Thoracic aorta (tissue), 2 donors: ENCODE measurements at regions not wholly inside any gene's neighbourhood (a gene's known extent, or its start where the extent isn't known, plus 50 kb on each side); places are given as distances from the start of the nearest gene placed in this dataset.
"Not testable (repeated sequence)": the region's sequence is repeated elsewhere in the genome, so short reads cannot be mapped to it uniquely, and the experiment has no call there.

Source experiments
- ATAC-seq: fragments of 150-250 bp; one replicate; pipeline ENCODE4 v1.8.0; 2017; ENCODE audit warnings: low read depth; ENCODE audit not compliant: insufficient number of reproducible peaks, low FRiP score
- DNase-seq: peaks from one replicate; pipeline ENCODE4 v3.0.0-alpha.2; 2020; ENCODE audit warnings: low spot score
- H3K27ac ChIP-seq, 2 donors: fragments of 200-600 bp; sonication (generic); 1 replicate in 1 of 2; 2 replicates in 1 of 2; pipeline ENCODE4 v1.5.1; 2016; ENCODE audit warnings: mild to moderate bottlenecking in 2 of 2, moderate library complexity in 2 of 2
- H3K27me3 ChIP-seq: fragments of 200-600 bp; sonication (generic); replicated peaks from 2 replicates; pipeline ENCODE4 v1.6.0; 2016; ENCODE audit warnings: mild to moderate bottlenecking; ENCODE audit not compliant: insufficient read depth
- H3K36me3 ChIP-seq: fragments of 200-600 bp; sonication (generic); one replicate; pipeline ENCODE4 v1.5.1; 2016
- H3K4me1 ChIP-seq, 2 donors: fragments of 200-600 bp; sonication (generic); 1 replicate in 1 of 2; 2 replicates in 1 of 2; pipeline versions ENCODE4 v1.5.1 to v1.6.0; 2016; ENCODE audit warnings: low read depth in 2 of 2, mild to moderate bottlenecking in 1 of 2; ENCODE audit not compliant: control insufficient read depth in 1 of 2
- H3K4me3 ChIP-seq: fragments of 200-600 bp; sonication (generic); 2 replicates; pipeline ENCODE4 v1.5.1; 2016; ENCODE audit warnings: mild to moderate bottlenecking
- H3K9me3 ChIP-seq: fragments of 200-600 bp; sonication (generic); 2 replicates; pipeline ENCODE4 v1.5.1; 2016
- CTCF ChIP-seq: fragments of 200-600 bp; sonication (generic); IDR thresholded peaks from one replicate; pipeline ENCODE4 v1.5.1; 2019; ENCODE audit warnings: antibody characterized with exemption

GRCh38 chr14:86072116-86072894, 542.4 kb downstream of the FLRT2 start:
- Histone ChIP-seq H3K27ac (no peak overlapping the region), H3K4me1 (no peaks in the 10 kb centered on the region), H3K27me3 (no peaks in the 10 kb centered on the region), H3K36me3 (no peaks in the 10 kb centered on the region), H3K9me3 (no peaks in the 10 kb centered on the region), H3K4me3 (no peak overlapping the region)
- DNase-seq (no peak), ATAC-seq (no peak)
- no peak for TF ChIP-seq CTCF

- Histone ChIP-seq H3K27me3 (no peaks in the 10 kb centered on the region), H3K9me3 (no peaks in the 10 kb centered on the region), H3K27ac (no peak overlapping the region), H3K4me3 (no peak overlapping the region), H3K36me3 (no peaks in the 10 kb centered on the region), H3K4me1 (no peaks in the 10 kb centered on the region)
- TF ChIP-seq CTCF, result no peak
- DNase-seq (no peak), ATAC-seq (no peak)
Measured at GRCh38 chr14:86066651-86067050, 536.7 kb downstream of the FLRT2 start.

GRCh38 chr14:86065407-86065806, 535.5 kb downstream of the FLRT2 start:
- TF ChIP-seq CTCF, result no peak

GRCh38 chr14:86064595-86064994, 534.7 kb downstream of the FLRT2 start:
- not testable (repeated sequence) for ATAC-seq, H3K4me1 ChIP-seq, H3K27ac ChIP-seq, H3K4me3 ChIP-seq, H3K9me3 ChIP-seq, DNase-seq, H3K27me3 ChIP-seq, H3K36me3 ChIP-seq

More at GRCh38 chr14:86065407-86065806, 535.5 kb downstream of the FLRT2 start:
- no peaks in the 10 kb centered on the region for H3K27me3 ChIP-seq
- no peaks in the 10 kb centered on the region for H3K36me3 ChIP-seq
- ATAC-seq, result no peak
- H3K9me3 ChIP-seq, result no peaks in the 10 kb centered on the region
- no peak overlapping the region for H3K27ac ChIP-seq
- H3K4me1 ChIP-seq, result peaks cover 0 to 4% of the 10 kb centered on the region in 2 donors
- no peak for DNase-seq
- H3K4me3 ChIP-seq, result no peak overlapping the region

GRCh38 chr14:86057018-86057667, 527.2 kb downstream of the FLRT2 start:
- TF ChIP-seq CTCF, result peak; percentile 32
- no peaks in the 10 kb centered on the region for H3K9me3 ChIP-seq
- H3K27me3 ChIP-seq, result no peaks in the 10 kb centered on the region
- ATAC-seq, result no peak
- H3K4me1 ChIP-seq, result peaks cover 0 to 4% of the 10 kb centered on the region in 2 donors
- no peak for DNase-seq
- no peak overlapping the region for H3K27ac ChIP-seq
- no peaks in the 10 kb centered on the region for H3K36me3 ChIP-seq
- no peak overlapping the region for H3K4me3 ChIP-seq
